Stimulated activated CD4-positive, alpha-beta T cell treated with anti-CD3 and anti-CD28 coated beads, Interleukin-12 subunit alpha, Interleukin-12 subunit beta, amount 100 ng/mL, for 24 hours (primary cell): ENCODE measurements at regions not wholly inside any gene's neighbourhood (a gene's known extent, or its start where the extent isn't known, plus 50 kb on each side); places are given as distances from the start of the nearest gene placed in this dataset.

Source experiments
- DNase-seq, 2 experiments: peaks; one replicate each; pipeline ENCODE4 v3.0.0-alpha.2; 2020; ENCODE audit warnings: low read depth in 2 of 2

DNA sequence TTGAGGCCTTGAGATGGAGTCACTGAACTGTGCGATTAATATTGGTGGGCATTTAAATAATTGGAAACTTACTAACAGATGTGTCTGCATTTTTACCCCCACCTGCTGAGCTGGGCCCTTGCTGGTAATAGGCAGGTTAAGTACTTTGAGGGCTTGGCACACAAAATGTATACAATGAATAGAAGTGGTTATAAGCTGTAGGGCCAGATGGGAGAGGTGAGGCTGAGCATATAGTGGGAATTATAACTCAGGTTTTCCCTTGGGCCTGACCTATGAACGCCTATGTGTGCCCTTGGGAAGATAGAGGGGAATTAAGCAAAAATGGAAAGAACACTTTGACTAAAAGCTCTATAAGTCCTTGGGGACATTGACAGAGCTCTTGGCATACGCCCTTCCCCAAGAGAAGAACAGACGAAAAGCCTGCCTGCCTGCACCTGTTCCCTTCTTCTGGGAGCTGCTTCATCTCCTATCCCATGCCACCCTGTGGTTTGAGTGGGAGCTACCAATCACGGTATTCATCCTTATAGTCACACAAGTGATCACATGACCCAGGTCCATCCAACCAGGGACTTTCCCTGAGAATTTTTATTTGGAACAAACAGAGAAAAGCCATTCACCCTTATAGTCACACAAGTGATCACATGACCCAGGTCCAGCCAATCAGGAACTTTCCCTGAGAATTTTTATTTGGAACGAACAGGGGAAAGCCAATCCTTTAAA lies 260.7 kb upstream of the CSF3R start:
- no peak for DNase-seq

DNA sequence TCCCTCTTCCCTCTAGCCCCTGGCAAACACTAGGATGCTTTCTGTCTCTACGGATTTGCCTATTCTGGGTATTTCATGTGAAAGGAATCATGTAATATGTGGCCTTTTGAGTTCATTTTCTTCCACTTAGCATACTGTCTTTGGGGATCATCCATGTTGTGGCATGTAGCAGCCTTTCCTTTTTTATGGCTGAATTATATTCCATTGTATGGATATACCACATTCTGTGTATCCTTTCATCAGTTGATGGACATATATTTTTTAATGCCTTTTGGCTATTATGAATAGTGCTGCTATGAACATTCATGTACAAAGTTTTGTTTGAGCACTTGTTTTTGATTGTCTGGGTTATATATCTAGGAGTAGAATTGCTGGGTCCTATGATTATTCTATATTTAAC lies 258.4 kb upstream of the CSF3R start:
- DNase-seq = no peak

DNA sequence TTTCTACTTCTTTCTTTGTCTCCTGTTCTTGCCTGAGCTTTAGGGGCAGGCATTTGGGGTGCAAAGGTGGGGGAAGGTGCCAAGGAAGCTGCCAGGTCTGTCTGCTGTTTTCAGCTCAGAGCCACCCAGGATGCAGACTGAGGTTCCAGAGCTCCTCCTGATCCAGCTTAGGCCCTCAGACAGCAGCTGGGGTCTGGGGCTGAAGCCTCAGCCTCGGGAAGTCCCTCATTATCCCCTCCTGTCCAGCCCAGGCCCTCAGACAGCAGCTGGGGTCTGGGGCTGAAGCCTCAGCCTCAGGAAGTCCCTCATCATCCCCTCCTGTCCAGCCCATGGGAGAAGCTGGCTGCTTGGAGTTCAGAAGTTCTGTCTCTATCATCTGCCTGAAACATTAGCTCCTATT lies 257.7 kb upstream of the CSF3R start:
- DNase-seq = no peak

DNA sequence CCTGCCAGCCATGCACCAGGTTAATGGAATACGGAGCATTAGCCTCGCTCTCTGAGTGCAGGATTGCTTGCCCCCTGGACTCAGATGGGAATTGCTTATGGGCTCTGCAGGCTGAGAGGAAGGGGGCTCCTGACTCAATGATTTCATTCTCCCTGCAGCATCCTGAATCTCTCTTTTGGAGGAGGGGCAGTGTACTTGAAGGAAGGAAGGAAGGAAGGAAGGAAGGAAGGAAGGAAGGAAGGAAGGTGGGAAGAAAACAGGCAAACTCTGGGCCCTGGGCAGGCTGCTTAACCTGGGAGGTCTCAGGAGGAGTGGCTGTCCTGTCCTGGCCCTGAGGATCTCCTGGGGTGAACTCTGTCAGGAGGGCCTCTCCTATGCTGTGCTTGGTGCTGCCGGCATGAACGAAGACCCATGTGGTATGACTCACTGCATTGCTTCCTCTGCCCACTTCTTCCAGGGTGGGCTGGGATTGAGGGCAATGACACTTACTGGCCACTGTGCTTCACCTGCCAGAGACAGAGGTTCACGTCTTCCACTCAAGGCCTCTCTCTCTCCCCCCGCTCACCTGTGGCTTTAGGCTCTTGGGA lies 257.1 kb upstream of the CSF3R start:
- DNase-seq = no peak

DNA sequence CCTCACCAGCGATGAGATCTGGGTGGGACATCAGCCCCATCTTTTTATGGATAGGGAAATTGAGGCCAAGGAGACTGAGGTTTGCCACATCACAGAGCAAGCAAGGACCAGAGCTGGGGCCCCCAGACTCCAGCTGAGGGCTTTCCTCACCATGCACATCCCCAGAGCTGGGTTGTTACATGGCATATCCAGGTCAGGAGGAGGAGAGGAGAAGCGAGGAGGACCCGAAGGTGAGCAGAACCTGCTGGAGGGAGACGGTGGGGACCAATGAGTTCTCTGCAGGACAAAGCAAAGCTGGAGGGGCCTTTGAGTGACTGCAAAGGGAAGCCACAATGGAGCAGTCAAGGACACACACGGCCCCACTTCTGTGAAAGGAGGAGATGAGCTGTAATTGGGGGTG lies 255.5 kb upstream of the CSF3R start:
- DNase-seq = no peak

DNA sequence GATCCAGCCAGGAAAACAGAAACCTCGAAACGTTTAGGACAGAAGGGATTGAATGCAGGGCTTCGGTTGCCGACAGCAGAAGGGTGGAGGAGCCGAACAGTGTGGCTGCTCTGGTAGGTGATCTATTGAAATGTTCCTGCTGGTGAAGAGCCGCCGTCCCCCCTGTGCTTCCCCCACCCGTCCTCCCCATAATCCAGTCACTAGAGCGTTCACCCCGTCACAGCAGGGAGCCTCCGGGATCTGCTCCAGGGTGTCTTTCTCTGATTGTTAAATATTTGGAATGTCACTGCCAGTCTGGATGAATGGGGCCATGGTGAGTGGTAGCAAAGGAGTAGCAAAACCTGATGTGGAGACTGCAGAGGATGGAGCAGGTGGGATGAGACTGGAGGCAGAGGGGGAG lies 255.1 kb upstream of the CSF3R start:
- no peak for DNase-seq

DNA sequence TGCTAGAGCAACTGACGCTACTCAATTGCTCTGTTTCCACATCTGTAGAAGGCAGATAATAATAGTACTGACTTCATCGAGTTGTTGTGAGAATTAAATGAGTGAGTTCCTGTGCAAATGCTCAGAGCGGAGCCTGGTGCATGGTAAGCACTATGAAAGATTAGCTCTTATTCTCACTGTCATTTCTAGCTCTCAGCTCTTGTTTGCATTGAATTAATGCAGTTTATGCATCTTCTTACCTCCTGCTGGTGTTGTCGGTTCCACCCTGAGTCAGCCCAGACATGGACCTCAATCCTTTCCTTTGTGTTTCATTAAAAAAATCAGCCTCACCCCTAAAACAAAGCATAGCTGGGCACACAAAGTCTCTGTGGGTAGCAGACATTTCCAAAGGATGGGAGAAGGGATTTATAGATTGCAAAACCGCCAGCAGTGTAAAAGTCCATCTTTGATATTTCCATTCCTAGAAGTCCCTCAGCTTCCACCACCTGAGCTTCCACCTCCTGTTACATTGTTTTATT lies 254.4 kb upstream of the CSF3R start:
- no peak for DNase-seq

DNA sequence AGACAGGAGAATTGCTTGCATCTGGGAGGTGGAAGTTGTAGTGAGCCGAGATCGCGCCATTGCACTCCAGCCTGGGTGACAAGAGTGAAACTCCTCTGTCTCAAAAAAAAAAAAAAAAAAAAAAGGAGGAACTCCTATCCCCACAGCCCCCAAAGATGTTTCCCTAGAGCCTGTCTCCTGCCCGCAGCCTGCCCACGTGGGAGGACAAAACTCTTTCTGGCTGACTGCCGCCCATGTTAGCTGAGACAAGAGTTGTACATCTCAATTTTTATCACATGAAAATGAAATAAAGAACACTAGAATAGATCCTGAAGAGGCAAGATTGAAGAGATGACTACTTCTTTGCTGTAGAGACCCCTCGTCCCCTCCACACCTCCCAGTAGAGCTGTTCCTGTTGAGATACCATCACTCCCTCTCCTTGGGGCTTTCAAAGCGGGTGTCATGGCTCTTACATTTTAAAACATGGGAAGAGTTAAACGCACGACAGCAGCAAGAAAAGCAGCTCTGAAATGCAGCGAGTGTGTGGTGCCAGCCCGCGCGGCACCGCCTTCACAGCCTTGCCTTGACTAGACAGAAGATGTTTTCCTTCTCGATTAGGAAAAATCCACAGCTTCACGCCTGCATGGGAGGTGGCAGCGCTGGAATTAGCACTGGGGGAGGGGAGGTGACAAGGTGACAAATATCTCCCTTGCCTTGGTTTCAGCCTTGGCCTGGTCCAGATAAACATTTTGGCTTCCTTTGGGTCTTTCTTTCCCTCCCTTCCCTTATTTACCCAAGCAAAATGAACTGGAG lies 253.4 kb upstream of the CSF3R start:
- no peak for DNase-seq

DNA sequence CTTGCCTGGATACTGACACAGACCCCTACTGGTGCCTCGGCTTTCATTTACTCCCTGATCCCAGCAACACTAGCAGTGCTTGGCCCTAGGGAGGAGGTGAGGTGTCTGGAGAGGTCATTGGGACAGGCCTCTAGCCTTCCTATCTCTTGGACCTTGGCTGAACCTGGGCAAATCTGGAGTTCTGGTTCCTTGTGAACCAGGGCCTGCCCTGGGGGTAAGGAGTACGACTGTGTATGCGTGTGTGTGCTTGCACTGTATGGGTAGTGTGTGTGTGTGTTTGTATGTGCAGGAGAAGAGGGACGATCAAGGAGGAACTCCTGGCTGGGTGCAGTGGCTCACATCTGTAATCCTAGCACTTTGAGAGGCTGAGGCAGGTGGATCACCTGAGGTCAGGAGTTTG lies 252.7 kb upstream of the CSF3R start:
- no peak for DNase-seq

DNA sequence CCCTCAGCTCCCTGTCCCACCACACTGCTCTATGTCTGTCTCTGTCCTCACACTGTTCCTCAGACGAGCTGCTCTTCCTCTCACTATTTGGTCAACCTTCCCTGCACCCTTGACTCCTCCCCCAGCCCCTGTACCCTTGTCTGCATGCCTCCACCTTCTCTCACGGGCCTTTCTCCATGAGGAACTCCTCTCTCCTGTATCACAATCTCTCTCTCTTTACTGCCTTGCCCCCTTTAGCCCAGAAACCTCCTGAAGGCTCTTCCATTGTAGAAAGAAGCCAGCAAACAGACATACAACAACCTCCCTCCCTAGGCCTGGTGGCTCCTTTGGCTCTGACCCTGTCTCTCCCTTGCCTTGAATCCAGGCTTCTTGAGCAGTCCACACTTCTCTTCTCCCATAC lies 251.6 kb upstream of the CSF3R start:
- DNase-seq = no peak

DNA sequence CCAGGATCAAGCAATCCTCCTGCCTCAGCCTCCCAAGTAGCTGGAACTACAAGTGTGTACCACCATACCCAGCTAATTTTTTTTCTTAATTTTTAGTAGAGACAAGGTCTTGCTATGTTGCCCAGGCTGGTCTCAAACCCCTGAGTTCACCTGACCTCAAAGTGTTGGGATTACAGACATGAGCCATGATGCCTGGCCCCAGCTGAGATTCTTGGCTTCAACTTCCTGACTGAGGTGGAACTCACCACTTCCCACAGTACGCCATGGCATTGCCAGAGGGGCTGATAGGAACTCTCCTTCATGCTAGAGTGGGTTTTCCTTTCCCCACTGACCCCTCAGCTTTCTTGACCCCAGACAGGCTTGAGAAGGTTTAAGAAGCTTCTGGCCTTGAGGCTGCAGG lies 251.0 kb upstream of the CSF3R start:
- no peak for DNase-seq

DNA sequence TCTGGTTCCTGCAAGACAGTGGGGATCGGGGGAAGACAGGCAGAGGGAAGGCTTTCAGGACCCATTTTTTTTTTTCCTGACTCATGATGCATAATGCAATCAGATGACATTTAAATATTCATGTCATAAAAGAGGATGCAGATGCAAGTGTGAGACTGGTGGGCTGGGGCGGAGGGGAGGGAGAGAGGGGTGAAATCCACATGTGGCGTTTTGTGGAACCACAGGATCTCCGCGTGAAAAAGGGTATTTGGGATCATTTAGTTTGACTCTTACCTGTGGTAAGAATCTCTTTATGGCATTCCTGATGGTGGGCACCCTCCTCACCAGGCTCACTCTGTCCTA lies 249.3 kb upstream of the CSF3R start:
- DNase-seq = no peak

DNA sequence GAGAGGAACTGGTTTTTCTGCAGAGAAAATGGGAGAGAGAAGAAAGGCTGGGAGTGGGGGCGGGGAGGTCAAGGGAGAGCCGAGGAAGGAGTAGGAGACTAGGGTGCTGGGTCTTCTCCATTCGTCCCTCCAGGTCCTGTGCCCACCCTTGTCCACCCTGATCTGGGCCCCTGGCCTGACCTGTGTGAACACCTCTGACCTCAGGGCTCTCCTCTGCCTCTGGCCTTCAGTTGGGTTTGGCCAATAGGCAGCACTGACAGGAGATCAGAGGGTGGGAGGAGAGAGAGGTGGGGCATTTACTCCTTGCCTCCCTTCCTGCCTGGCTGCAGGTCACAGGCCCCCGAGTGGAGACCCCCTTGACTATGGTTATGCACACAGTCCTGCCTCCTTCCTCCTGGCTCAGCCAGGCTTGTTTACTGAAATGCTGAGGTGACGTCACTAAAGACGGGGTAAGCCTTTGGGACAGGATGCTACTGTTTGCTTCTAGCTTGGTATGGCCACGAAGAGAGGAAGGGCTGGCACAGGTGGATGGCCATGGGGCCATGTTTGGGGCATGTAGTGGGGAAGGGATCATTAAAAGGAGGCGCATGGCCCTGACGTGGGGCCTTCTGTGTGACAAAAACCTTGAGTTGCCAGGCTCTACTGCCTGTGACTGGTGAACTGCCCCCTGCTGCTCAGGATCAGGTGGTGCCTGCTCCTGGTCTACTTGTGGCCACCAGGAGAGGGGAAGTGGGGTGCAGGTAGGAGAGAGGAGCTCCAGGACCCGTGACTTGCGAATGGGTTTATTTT lies 248.7 kb upstream of the CSF3R start:
- no peak for DNase-seq

DNA sequence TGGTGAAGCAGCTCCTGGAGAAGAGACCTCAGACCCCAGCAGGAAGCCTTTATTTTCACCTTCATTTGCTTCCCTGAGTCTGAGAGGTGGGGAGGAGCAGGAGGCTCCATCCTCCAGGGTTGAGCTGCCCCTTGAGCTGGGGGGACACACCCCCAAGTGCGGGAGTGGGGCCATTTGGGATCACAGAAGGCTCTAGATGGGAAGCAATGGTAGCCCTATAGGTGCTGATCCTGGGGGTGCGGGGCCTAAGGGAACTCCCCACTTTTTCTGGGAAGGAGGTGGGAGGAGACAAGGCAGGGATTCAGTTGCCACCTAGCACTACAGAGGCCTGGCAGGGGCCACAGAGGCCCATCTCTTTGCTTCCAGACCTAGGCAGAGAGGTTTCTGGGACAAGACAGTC lies 247.9 kb upstream of the CSF3R start:
- DNase-seq = no peak

DNA sequence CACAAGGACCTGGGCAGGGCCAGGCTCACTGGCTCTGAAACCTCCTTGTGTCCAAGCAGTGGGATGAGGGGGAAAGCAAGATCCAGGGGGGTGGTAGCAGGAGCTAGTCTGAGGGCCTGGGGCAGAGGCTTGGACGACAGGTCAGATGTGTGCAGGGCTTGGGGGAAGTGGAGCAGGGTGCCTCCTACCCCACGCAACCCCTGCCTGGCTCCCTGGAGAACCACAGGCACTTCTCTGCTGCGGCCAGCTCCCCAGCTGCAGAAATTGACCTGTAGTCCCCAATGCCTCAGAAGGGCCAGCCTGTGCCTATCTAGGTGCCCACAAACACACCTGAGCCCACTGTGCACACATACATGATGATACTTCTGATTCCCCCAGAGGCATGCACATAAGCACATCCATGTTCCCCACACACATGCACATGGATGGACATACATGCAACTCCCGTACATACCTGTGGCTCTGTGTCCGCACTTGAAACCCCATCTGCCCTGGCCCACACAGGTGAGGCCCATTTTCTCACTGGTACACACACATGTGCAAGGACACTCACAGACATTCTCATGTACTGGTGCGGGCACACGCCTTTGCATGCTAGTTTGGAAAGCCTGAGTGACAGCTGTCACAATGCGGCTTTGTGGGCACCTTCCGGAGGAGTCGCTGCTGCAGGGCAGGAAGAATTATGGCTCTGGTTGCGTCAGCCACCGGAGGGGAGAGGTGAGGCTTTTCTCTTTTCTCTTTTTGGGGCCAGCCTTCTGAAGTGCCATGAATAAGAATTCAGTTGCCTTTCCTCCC lies 247.2 kb upstream of the CSF3R start:
- no peak for DNase-seq

DNA sequence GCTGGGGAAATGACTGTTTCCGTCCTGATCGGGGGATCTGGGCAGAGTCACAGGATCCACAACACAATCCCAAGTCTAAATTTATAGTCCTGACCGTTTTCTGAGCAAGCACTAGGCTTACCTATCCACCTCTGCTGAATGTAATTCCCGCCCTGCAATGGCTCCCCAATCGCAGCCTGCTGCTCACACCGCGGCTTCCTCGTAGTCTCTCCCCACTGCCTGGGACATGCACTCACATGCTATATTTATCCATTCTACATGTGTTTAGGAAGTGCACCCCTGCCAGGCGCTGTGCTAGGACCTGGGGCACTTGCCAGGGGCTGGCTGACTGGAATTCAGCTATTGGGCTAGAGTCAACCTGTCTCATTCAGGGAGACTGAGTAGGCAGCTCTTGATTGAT lies 246.6 kb upstream of the CSF3R start:
- DNase-seq = no peak

DNA sequence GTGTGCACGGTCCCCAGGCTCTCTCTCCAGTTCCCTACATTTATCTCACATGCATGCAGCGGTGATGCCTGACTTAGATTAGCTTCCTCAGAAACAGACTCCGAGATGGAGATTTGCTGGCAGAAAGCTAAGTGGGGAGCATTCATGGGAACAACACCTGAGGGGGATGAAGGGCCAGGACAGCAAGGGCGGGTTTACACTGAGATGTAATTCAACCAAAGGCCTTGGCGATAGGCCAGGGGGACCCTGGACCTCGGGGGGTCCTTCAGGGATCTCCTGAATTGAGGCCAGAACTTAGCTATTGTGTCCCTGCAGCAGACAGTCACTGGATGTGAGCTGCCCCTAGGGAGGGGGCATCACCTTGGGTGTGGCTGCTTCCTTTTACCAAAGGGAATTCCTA lies 246.1 kb upstream of the CSF3R start:
- no peak for DNase-seq

DNA sequence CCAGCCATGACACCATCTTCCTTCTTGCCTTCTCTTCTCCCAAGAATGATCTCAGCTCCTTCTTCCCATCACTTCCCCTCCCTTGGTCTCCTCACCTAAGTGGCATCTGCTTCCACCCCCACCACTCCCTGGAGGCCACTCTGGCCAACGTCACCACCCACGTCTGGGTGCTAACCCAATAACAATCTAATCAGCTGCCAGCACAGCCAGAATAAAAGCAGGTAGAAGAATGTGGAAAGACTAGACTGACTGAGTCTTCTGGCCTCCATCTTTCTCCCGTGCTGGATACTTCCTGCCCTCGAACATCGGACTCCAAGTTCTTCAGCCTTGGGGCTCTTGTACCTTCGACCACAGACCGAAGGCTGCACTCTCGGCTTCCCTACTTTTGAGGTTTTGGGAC lies 245.3 kb upstream of the CSF3R start:
- no peak for DNase-seq

DNA sequence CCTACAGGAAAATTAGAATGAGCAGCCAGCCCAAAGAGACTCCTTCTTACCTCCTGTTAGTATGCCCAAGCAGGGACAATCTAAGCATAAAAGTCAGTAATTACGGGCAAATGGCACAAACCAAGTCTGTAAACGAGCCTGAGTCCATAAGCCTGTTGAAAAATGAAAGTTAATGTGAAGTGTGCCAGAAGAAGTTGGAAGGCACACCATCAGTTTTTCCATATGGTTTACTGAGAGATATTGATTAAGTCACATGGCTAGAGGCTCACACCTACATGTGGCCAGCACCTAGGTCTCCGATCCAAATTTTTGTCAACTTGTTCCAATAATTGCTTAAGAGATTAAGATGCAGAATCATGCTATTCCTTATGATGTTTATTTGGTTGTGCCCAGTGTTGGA lies 242.4 kb upstream of the CSF3R start:
- no peak for DNase-seq

DNA sequence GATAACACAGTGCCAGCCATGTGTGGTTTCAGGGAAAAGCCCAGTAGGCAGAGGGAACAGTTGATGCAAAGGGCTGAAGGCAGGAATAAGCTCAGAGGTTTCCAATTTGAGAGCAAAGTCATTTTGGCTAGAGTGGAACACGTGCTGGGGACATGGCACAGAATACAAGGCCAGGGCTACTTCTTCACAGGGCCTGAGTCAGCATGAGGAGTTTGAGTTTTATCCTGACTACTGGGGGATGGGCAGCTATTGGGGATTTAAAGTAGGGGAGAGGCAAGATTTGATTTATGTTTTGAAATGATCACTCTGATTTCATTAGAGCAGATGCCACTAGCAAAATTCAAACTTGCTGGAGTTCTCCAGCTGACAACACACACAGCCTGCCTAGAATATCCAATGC lies 241.1 kb upstream of the CSF3R start:
- DNase-seq = no peak

DNA sequence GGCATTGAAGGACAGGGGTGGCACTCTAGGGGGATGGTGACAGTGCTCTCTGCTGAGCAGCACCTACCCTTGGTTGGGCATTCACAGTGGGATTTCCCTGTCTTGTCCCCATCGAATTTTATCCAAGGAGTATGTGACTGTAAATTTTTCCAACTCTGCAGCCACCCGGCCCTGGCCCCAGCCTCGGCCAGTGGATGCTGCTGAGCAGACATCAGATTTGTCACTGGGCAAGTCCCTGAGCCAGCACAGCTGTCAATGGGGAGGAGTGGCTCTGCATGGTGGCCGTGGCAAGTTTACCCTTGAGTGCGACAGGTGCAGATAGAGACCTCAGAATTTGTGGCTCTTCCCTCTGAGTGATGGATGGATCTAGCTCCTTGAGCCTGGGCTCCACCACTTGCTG lies 240.2 kb upstream of the CSF3R start:
- DNase-seq = no peak

DNA sequence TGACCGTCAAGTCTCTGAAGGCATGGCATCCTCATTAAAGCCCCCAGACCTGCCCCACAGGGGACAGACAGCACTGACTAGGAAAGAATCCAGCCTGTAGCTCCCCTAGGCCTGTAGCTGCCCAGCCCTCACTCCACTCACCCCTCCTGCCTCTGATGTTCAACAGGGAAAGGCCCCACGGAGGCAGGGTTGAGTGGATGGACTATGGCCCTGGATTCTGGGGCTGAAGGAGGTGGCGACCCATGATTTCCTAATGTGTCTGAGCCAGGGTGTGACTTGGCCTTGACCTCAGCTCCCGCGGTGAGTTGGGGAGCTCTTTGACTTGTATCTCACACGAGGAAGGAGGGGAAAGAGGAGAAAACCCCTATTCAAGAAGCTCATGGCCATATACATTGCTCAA lies 238.5 kb upstream of the CSF3R start:
- DNase-seq = no peak
